Suprapubic skin (tissue), 4 donors: ENCODE measurements at regions not wholly inside any gene's neighbourhood (a gene's known extent, or its start where the extent isn't known, plus 50 kb on each side); places are given as distances from the start of the nearest gene placed in this dataset.

Experiments used
- POLR2A ChIP-seq, 2 donors: fragments of 450-650 bp; IDR thresholded peaks; one replicate each; pipeline ENCODE4 v1.6.1; 2017; ENCODE audit warnings: antibody characterized with exemption in 2 of 2, mild to moderate bottlenecking in 2 of 2, moderate library complexity in 2 of 2
- POLR2AphosphoS5 ChIP-seq, 3 donors: sonication (generic); formaldehyde crosslinking; IDR thresholded peaks; one replicate each; pipeline ENCODE4 v1.6.1; 2017; ENCODE audit warnings: antibody characterized with exemption in 3 of 3
- TF ChIP-seq, protein P1 (sequence below), 2 donors: fragments of 200-600 bp in 1 of 2; fragments of 450-650 bp in 1 of 2; sonication (generic) in 1 of 2; IDR thresholded peaks; one replicate each; pipeline ENCODE4 v1.5.1; 2016 to 2019; ENCODE audit warnings: antibody characterized with exemption in 2 of 2, mild to moderate bottlenecking in 1 of 2, moderate library complexity in 1 of 2

DNA sequence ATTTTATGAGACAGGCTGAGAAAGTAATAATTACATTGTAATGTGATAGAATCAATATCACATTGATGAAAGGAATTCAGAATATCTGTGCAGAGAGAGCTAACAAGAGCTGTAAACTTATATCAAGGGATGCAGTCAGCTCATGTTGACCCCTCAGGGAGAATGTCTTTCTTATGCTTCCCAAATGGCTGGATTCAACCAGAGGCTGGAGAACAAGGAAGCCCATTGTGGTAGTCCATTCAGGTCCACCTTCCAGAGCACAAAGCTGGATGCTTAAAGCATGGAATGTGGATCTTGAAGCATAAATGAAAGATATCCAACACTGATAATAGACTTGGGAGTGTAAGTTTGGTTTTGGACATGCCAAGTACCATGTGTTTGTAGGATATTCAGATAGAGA is 220.0 kb downstream of the FIGN start:
- TF ChIP-seq POLR2AphosphoS5 (IDR thresholded peaks at IDR 0.05) (no peak), POLR2A (IDR thresholded peaks at IDR 0.05) (no peak)
- TF ChIP-seq, protein P1, sequence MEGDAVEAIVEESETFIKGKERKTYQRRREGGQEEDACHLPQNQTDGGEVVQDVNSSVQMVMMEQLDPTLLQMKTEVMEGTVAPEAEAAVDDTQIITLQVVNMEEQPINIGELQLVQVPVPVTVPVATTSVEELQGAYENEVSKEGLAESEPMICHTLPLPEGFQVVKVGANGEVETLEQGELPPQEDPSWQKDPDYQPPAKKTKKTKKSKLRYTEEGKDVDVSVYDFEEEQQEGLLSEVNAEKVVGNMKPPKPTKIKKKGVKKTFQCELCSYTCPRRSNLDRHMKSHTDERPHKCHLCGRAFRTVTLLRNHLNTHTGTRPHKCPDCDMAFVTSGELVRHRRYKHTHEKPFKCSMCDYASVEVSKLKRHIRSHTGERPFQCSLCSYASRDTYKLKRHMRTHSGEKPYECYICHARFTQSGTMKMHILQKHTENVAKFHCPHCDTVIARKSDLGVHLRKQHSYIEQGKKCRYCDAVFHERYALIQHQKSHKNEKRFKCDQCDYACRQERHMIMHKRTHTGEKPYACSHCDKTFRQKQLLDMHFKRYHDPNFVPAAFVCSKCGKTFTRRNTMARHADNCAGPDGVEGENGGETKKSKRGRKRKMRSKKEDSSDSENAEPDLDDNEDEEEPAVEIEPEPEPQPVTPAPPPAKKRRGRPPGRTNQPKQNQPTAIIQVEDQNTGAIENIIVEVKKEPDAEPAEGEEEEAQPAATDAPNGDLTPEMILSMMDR (IDR thresholded peaks at IDR 0.05), result no peak
